ENCODE measurements at regions not wholly inside any gene's neighbourhood (a gene's known extent, or its start where the extent isn't known, plus 50 kb on each side); places are given as distances from the start of the nearest gene placed in this dataset.

- Histone ChIP-seq H2AFZ (ENCODE audit: low read depth, low read length) (no peak overlapping the region), H3K9me3 (ENCODE audit: insufficient read depth, low read length) (peaks cover 7% of the 10 kb centered on the region; the same call in 1 of the 2 replicates), H3K4me2 (ENCODE audit: low read length) (no peak overlapping the region), H4K20me1 (ENCODE audit: insufficient read depth, low read length) (no peaks in the 10 kb centered on the region), H3K4me1 (ENCODE audit: low read length) (peaks cover 5% of the 10 kb centered on the region; the same call in 1 of the 2 replicates), H3K4me3 (ENCODE audit: low read length) (no peak overlapping the region), H3K27me3 (ENCODE audit: low read depth, low read length) (no peaks in the 10 kb centered on the region), H3K36me3 (replicated peaks; ENCODE audit: low read depth, low read length) (peaks cover 7% of the 10 kb centered on the region), H3K27ac (ENCODE audit: low read length) (no peak overlapping the region), H3K9ac (ENCODE audit: low read length) (no peak overlapping the region), H3K79me2 (ENCODE audit: low read length) (no peaks in the 10 kb centered on the region)
- no peak for TF ChIP-seq EZH2phosphoT487 (IDR thresholded peaks at IDR 0.05; ENCODE audit: low read depth)
- no peak for TF ChIP-seq CTCF (IDR thresholded peaks at IDR 0.05; ENCODE audit: low read depth, low read length)
Measured at GRCh38 chr3:102106416-102107097, 257.2 kb downstream of the NFKBIZ start.

GRCh38 chr3:102112704-102113230, 263.5 kb downstream of the NFKBIZ start:
- H3K4me1 ChIP-seq (ENCODE audit: low read length) = no peaks in the 10 kb centered on the region
- H3K27ac ChIP-seq (ENCODE audit: low read length) = no peak overlapping the region
- no peaks in the 10 kb centered on the region for H3K79me2 ChIP-seq (ENCODE audit: low read length)
- H2AFZ ChIP-seq (ENCODE audit: low read depth, low read length) = no peak overlapping the region
- H3K9me3 ChIP-seq (ENCODE audit: insufficient read depth, low read length) = no peaks in the 10 kb centered on the region
- no peaks in the 10 kb centered on the region for H4K20me1 ChIP-seq (ENCODE audit: insufficient read depth, low read length)
- no peaks in the 10 kb centered on the region for H3K27me3 ChIP-seq (ENCODE audit: low read depth, low read length)
- TF ChIP-seq EZH2phosphoT487 (IDR thresholded peaks at IDR 0.05; ENCODE audit: low read depth) (no peak), CTCF (IDR thresholded peaks at IDR 0.05; ENCODE audit: low read depth, low read length) (no peak)
- no peak overlapping the region for H3K4me3 ChIP-seq (ENCODE audit: low read length)
- H3K4me2 ChIP-seq (ENCODE audit: low read length) = no peak overlapping the region
- H3K36me3 ChIP-seq (replicated peaks; ENCODE audit: low read depth, low read length) = peaks cover 7% of the 10 kb centered on the region
- H3K9ac ChIP-seq (ENCODE audit: low read length) = no peak overlapping the region

GRCh38 chr3:102113421-102114041, 264.2 kb downstream of the NFKBIZ start:
- Histone ChIP-seq H3K27me3 (ENCODE audit: low read depth, low read length) (no peaks in the 10 kb centered on the region), H2AFZ (ENCODE audit: low read depth, low read length) (no peak overlapping the region), H3K79me2 (ENCODE audit: low read length) (no peaks in the 10 kb centered on the region), H3K9me3 (ENCODE audit: insufficient read depth, low read length) (no peaks in the 10 kb centered on the region), H3K4me1 (ENCODE audit: low read length) (no peaks in the 10 kb centered on the region), H3K9ac (ENCODE audit: low read length) (no peak overlapping the region), H3K4me2 (ENCODE audit: low read length) (no peak overlapping the region), H3K36me3 (replicated peaks; ENCODE audit: low read depth, low read length) (no peaks in the 10 kb centered on the region), H3K4me3 (ENCODE audit: low read length) (no peak overlapping the region), H3K27ac (ENCODE audit: low read length) (no peak overlapping the region), H4K20me1 (ENCODE audit: insufficient read depth, low read length) (no peaks in the 10 kb centered on the region)
- TF ChIP-seq CTCF (IDR thresholded peaks at IDR 0.05; ENCODE audit: low read depth, low read length) = no peak
- TF ChIP-seq EZH2phosphoT487 (IDR thresholded peaks at IDR 0.05; ENCODE audit: low read depth) = no peak

- Histone ChIP-seq H4K20me1 (ENCODE audit: insufficient read depth, low read length) (no peaks in the 10 kb centered on the region), H3K27me3 (ENCODE audit: low read depth, low read length) (no peaks in the 10 kb centered on the region), H3K4me2 (ENCODE audit: low read length) (no peak overlapping the region), H3K27ac (ENCODE audit: low read length) (no peak overlapping the region), H3K36me3 (replicated peaks; ENCODE audit: low read depth, low read length) (no peaks in the 10 kb centered on the region), H3K4me3 (ENCODE audit: low read length) (no peak overlapping the region), H3K4me1 (ENCODE audit: low read length) (no peaks in the 10 kb centered on the region), H3K79me2 (ENCODE audit: low read length) (no peaks in the 10 kb centered on the region), H3K9me3 (ENCODE audit: insufficient read depth, low read length) (no peaks in the 10 kb centered on the region), H3K9ac (ENCODE audit: low read length) (no peak overlapping the region), H2AFZ (ENCODE audit: low read depth, low read length) (no peak overlapping the region)
- no peak for TF ChIP-seq EZH2phosphoT487 (IDR thresholded peaks at IDR 0.05; ENCODE audit: low read depth)
- no peak for TF ChIP-seq CTCF (IDR thresholded peaks at IDR 0.05; ENCODE audit: low read depth, low read length)
Measured at GRCh38 chr3:102114264-102114979, 265.1 kb downstream of the NFKBIZ start.
